GM23338 (cell line): ENCODE measurements at regions not wholly inside any gene's neighbourhood (a gene's known extent, or its start where the extent isn't known, plus 50 kb on each side); places are given as distances from the start of the nearest gene placed in this dataset.

Experiments
- ATAC-seq: fragments of 200-7000 bp; cut with Tn5 transposase; 3 replicates; pipeline ENCODE4 v1.9.1; 2020
- DNase-seq: peaks from one replicate; pipeline ENCODE4 v3.0.0-alpha.2; 2015; ENCODE audit warnings: low spot score
- H2AFZ ChIP-seq: fragments of 200-600 bp; sonication (generic); 2 replicates; pipeline ENCODE4 v1.8.0; 2016; ENCODE audit warnings: antibody characterized with exemption, mild to moderate bottlenecking, moderate library complexity
- H3F3A ChIP-seq: fragments of 200-600 bp; sonication (generic); replicated peaks from 2 replicates; pipeline ENCODE4 v1.8.0; 2017; ENCODE audit warnings: antibody characterized with exemption, mixed run types, low read depth
- H3K27ac ChIP-seq: fragments of 200-600 bp; sonication (generic); 2 replicates; pipeline ENCODE4 v1.6.1; 2016; ENCODE audit warnings: low read depth
- H3K27me3 ChIP-seq: fragments of 200-600 bp; sonication (generic); 2 replicates; pipeline ENCODE4 v1.8.0; 2016; ENCODE audit warnings: mild to moderate bottlenecking, mixed run types, moderate library complexity; ENCODE audit not compliant: insufficient read depth
- H3K36me3 ChIP-seq: fragments of 200-600 bp; sonication (generic); 2 replicates; pipeline ENCODE4 v1.8.0; 2016; ENCODE audit warnings: mild to moderate bottlenecking; ENCODE audit not compliant: insufficient read depth
- H3K4me1 ChIP-seq: fragments of 200-600 bp; sonication (generic); 2 replicates; pipeline ENCODE4 v1.8.0; 2016; ENCODE audit warnings: mild to moderate bottlenecking, moderate library complexity; ENCODE audit not compliant: insufficient read depth
- H3K4me2 ChIP-seq: fragments of 200-600 bp; sonication (generic); 2 replicates; pipeline ENCODE4 v1.7.1; 2017; ENCODE audit warnings: mixed run types
- H3K4me3 ChIP-seq: fragments of 200-600 bp; sonication (generic); 2 replicates; pipeline ENCODE4 v1.6.1; 2016; ENCODE audit warnings: mixed run types
- H3K79me2 ChIP-seq: fragments of 200-600 bp; sonication (generic); replicated peaks from 2 replicates; pipeline ENCODE4 v1.8.0; 2017; ENCODE audit warnings: mild to moderate bottlenecking; ENCODE audit not compliant: insufficient read depth
- H3K9me2 ChIP-seq: fragments of 200-600 bp; sonication (generic); 2 replicates; pipeline ENCODE4 v1.8.0; 2017; ENCODE audit not compliant: insufficient read depth
- H4K20me1 ChIP-seq: fragments of 200-600 bp; sonication (generic); replicated peaks from 2 replicates; pipeline ENCODE4 v1.8.0; 2017; ENCODE audit warnings: mild to moderate bottlenecking; ENCODE audit not compliant: insufficient read depth
- H3K27ac Mint-ChIP-seq: 2 replicates; pipeline ENCODE4 v1.8.0; 2020; ENCODE audit warnings: inconsistent platforms, mild to moderate bottlenecking, moderate library complexity, mixed read lengths
- H3K27me3 Mint-ChIP-seq: 3 replicates; pipeline ENCODE4 v1.8.0; 2022; ENCODE audit warnings: low read depth, mild to moderate bottlenecking, moderate library complexity, mixed read lengths, inconsistent platforms; ENCODE audit not compliant: insufficient read depth, poor library complexity
- H3K36me3 Mint-ChIP-seq: 3 replicates; pipeline ENCODE4 v1.8.0; 2021; ENCODE audit warnings: low read depth, mild to moderate bottlenecking, inconsistent platforms, moderate library complexity, mixed read lengths
- H3K4me1 Mint-ChIP-seq: 3 replicates; pipeline ENCODE4 v1.8.0; 2020; ENCODE audit warnings: mild to moderate bottlenecking, inconsistent platforms, mixed read lengths
- H3K4me3 Mint-ChIP-seq: 3 replicates; pipeline ENCODE4 v1.8.0; 2021; ENCODE audit warnings: moderate library complexity, mild to moderate bottlenecking, inconsistent platforms, mixed read lengths
- H3K9me3 Mint-ChIP-seq: 3 replicates; pipeline ENCODE4 v1.8.0; 2020; ENCODE audit warnings: moderate library complexity, mild to moderate bottlenecking, inconsistent platforms, mixed read lengths
- NANOG ChIP-seq: IDR thresholded peaks from 2 replicates; pipeline ENCODE4 v1.6.1; 2016; ENCODE audit warnings: antibody characterized with exemption, borderline replicate concordance
- STAT1 ChIP-seq: IDR thresholded peaks from one replicate; pipeline ENCODE4 v1.6.1; 2016; ENCODE audit warnings: antibody characterized with exemption; ENCODE audit not compliant: unreplicated experiment
- ZNF114 ChIP-seq: fragments of 250-450 bp; sonication (Bioruptor Pico); IDR thresholded peaks from 2 replicates; pipeline ENCODE4 v1.5.0; 2020; ENCODE audit warnings: mild to moderate bottlenecking, moderate library complexity
- ZNF331 ChIP-seq: fragments of 250-450 bp; sonication (Bioruptor Pico); IDR thresholded peaks from 2 replicates; pipeline ENCODE4 v1.5.0; 2020; ENCODE audit warnings: low read depth, mild to moderate bottlenecking, moderate library complexity
- TF ChIP-seq, protein P1 (sequence below): fragments of 250-450 bp; sonication (Bioruptor Pico); IDR thresholded peaks from 2 replicates; pipeline ENCODE4 v1.5.0; 2020; ENCODE audit warnings: mild to moderate bottlenecking, moderate library complexity
- TF ChIP-seq, protein P2 (sequence below): IDR thresholded peaks from 2 replicates; pipeline ENCODE4 v1.6.1; 2016; ENCODE audit warnings: antibody characterized with exemption
- TF ChIP-seq, protein P3 (sequence below), 2 experiments: fragments of 200-600 bp in 1 of 2; sonication (generic) in 1 of 2; conservative IDR thresholded peaks; 2 replicates each; pipeline versions ENCODE4 v1.5.1 to v1.6.1; 2016 to 2017; ENCODE audit warnings: antibody characterized with exemption in 2 of 2, low read depth in 2 of 2, mild to moderate bottlenecking in 2 of 2, moderate library complexity in 1 of 2

DNA sequence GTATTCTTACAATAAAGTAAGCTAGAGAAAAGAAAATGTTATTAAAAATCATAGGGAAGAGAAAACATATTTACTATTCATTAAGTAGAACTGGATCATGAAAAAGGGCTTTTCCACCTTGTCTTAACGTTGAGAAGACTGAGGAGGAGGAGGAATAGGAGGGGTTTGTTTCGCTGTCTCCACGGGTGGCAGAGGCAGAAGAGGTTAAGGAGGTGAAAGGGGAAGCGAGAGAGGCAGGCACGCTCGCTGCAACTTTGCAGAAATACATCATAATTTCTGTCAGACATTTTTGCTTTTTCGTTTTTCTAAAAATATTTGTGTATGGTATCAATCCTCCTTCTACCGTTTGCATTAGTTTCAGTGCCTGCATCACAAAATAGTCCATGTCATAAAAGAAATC is 2375.1 kb upstream of the AGA start (continued):
- TF ChIP-seq, protein P1, sequence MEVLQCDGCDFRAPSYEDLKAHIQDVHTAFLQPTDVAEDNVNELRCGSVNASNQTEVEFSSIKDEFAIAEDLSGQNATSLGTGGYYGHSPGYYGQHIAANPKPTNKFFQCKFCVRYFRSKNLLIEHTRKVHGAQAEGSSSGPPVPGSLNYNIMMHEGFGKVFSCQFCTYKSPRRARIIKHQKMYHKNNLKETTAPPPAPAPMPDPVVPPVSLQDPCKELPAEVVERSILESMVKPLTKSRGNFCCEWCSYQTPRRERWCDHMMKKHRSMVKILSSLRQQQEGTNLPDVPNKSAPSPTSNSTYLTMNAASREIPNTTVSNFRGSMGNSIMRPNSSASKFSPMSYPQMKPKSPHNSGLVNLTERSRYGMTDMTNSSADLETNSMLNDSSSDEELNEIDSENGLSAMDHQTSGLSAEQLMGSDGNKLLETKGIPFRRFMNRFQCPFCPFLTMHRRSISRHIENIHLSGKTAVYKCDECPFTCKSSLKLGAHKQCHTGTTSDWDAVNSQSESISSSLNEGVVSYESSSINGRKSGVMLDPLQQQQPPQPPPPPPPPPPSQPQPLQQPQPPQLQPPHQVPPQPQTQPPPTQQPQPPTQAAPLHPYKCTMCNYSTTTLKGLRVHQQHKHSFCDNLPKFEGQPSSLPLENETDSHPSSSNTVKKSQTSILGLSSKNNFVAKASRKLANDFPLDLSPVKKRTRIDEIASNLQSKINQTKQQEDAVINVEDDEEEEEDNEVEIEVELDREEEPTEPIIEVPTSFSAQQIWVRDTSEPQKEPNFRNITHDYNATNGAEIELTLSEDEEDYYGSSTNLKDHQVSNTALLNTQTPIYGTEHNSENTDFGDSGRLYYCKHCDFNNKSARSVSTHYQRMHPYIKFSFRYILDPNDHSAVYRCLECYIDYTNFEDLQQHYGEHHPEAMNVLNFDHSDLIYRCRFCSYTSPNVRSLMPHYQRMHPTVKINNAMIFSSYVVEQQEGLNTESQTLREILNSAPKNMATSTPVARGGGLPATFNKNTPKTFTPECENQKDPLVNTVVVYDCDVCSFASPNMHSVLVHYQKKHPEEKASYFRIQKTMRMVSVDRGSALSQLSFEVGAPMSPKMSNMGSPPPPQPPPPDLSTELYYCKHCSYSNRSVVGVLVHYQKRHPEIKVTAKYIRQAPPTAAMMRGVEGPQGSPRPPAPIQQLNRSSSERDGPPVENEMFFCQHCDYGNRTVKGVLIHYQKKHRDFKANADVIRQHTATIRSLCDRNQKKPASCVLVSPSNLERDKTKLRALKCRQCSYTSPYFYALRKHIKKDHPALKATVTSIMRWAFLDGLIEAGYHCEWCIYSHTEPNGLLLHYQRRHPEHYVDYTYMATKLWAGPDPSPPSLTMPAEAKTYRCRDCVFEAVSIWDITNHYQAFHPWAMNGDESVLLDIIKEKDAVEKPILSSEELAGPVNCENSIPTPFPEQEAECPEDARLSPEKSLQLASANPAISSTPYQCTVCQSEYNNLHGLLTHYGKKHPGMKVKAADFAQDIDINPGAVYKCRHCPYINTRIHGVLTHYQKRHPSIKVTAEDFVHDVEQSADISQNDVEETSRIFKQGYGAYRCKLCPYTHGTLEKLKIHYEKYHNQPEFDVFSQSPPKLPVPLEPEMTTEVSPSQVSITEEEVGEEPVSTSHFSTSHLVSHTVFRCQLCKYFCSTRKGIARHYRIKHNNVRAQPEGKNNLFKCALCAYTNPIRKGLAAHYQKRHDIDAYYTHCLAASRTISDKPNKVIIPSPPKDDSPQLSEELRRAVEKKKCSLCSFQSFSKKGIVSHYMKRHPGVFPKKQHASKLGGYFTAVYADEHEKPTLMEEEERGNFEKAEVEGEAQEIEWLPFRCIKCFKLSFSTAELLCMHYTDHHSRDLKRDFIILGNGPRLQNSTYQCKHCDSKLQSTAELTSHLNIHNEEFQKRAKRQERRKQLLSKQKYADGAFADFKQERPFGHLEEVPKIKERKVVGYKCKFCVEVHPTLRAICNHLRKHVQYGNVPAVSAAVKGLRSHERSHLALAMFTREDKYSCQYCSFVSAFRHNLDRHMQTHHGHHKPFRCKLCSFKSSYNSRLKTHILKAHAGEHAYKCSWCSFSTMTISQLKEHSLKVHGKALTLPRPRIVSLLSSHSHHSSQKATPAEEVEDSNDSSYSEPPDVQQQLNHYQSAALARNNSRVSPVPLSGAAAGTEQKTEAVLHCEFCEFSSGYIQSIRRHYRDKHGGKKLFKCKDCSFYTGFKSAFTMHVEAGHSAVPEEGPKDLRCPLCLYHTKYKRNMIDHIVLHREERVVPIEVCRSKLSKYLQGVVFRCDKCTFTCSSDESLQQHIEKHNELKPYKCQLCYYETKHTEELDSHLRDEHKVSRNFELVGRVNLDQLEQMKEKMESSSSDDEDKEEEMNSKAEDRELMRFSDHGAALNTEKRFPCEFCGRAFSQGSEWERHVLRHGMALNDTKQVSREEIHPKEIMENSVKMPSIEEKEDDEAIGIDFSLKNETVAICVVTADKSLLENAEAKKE (CRISPR knock-in tag): no peak
- no peak for TF ChIP-seq NANOG
- TF ChIP-seq, protein P2, sequence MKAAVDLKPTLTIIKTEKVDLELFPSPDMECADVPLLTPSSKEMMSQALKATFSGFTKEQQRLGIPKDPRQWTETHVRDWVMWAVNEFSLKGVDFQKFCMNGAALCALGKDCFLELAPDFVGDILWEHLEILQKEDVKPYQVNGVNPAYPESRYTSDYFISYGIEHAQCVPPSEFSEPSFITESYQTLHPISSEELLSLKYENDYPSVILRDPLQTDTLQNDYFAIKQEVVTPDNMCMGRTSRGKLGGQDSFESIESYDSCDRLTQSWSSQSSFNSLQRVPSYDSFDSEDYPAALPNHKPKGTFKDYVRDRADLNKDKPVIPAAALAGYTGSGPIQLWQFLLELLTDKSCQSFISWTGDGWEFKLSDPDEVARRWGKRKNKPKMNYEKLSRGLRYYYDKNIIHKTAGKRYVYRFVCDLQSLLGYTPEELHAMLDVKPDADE: no peak

DNA sequence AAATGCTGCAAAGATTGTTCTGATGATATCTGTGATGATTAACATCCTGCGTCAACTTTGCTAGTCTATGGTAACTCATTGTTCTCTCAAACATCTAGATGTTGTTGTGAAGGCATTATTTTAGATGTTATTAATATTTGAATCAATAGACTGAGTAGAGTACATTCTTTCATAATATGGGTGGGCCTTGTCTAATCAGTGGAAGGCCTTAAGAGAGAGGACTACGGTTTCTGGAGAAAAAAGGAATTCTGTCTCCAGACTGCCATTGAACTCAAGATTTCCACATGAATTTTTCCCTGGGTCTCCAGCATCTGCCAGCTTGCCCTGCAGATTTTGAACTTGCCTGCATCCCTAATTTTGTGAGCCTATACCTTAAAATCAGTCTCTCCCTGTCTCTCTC is 2381.1 kb upstream of the AGA start:
- Mint-ChIP-seq H3K4me1 (no peaks in the 10 kb centered on the region), H3K27me3 (no peaks in the 10 kb centered on the region), H3K36me3 (no peaks in the 10 kb centered on the region; the same call in 2 of the 3 replicates), H3K27ac (no peak overlapping the region), H3K4me3 (no peak overlapping the region), H3K9me3 (no peaks in the 10 kb centered on the region; the same call in 2 of the 3 replicates)
- no peaks in the 10 kb centered on the region for H4K20me1 ChIP-seq
- H3K9me2 ChIP-seq: no peaks in the 10 kb centered on the region
- no peak overlapping the region for H3K4me3 ChIP-seq
- ATAC-seq: no peak
- H3F3A ChIP-seq: no peaks in the 10 kb centered on the region
- H3K4me2 ChIP-seq: no peak overlapping the region
- H3K79me2 ChIP-seq: no peaks in the 10 kb centered on the region
- H3K4me1 ChIP-seq: no peaks in the 10 kb centered on the region
- no peak overlapping the region for H3K27ac ChIP-seq
- H3K36me3 ChIP-seq: no peaks in the 10 kb centered on the region
- no peak overlapping the region for H2AFZ ChIP-seq
- no peak for DNase-seq
- no peaks in the 10 kb centered on the region for H3K27me3 ChIP-seq
- TF ChIP-seq ZNF331 (CRISPR knock-in tag) (no peak), STAT1 (no peak), ZNF114 (CRISPR knock-in tag) (no peak)
- TF ChIP-seq, protein P3, sequence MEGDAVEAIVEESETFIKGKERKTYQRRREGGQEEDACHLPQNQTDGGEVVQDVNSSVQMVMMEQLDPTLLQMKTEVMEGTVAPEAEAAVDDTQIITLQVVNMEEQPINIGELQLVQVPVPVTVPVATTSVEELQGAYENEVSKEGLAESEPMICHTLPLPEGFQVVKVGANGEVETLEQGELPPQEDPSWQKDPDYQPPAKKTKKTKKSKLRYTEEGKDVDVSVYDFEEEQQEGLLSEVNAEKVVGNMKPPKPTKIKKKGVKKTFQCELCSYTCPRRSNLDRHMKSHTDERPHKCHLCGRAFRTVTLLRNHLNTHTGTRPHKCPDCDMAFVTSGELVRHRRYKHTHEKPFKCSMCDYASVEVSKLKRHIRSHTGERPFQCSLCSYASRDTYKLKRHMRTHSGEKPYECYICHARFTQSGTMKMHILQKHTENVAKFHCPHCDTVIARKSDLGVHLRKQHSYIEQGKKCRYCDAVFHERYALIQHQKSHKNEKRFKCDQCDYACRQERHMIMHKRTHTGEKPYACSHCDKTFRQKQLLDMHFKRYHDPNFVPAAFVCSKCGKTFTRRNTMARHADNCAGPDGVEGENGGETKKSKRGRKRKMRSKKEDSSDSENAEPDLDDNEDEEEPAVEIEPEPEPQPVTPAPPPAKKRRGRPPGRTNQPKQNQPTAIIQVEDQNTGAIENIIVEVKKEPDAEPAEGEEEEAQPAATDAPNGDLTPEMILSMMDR (conservative IDR thresholded peaks at IDR 0.05; ENCODE audit: low read depth in 2 of 2): no peak
- TF ChIP-seq, protein P1 (CRISPR knock-in tag): no peak
